Lung (tissue), 11 donors: ENCODE measurements at regions not wholly inside any gene's neighbourhood (a gene's known extent, or its start where the extent isn't known, plus 50 kb on each side); places are given as distances from the start of the nearest gene placed in this dataset.
A peak's percentile ranks its signal among the peaks of the same experiment; 100 is the strongest.

ENCODE experiments used
- ATAC-seq: fragments of 200-7000 bp; cut with Tn5 transposase; one replicate; pipeline ENCODE4 v1.9.1; 2020; ENCODE audit warnings: moderate number of reproducible peaks; ENCODE audit not compliant: insufficient read depth, low FRiP score
- DNase-seq, 3 donors: peaks; one replicate each; pipeline ENCODE4 v3.0.0-alpha.2; 2013 to 2017
- H3K27ac ChIP-seq, 2 donors: one replicate each; pipeline ENCODE4 v1.5.1; 2013; ENCODE audit warnings: mild to moderate bottlenecking in 2 of 2, moderate library complexity in 2 of 2, control low read depth in 1 of 2, inconsistent platforms in 1 of 2, low read depth in 1 of 2, low read length in 1 of 2
- H3K27me3 ChIP-seq, 3 donors: one replicate each; pipeline ENCODE4 v1.5.1; 2013; ENCODE audit warnings: low read length in 2 of 3; ENCODE audit not compliant: control insufficient read depth in 3 of 3, insufficient read depth in 3 of 3
- H3K36me3 ChIP-seq, 4 donors: one replicate each; pipeline ENCODE4 v1.5.1; 2013; ENCODE audit warnings: low read length in 4 of 4, mild to moderate bottlenecking in 1 of 4, moderate library complexity in 1 of 4; ENCODE audit not compliant: control insufficient read depth in 4 of 4, insufficient read depth in 4 of 4
- H3K4me1 ChIP-seq, 5 donors: one replicate each; pipeline ENCODE4 v1.5.1; 2013; ENCODE audit warnings: low read length in 5 of 5, mild to moderate bottlenecking in 2 of 5, moderate library complexity in 1 of 5; ENCODE audit not compliant: control insufficient read depth in 5 of 5, insufficient read depth in 5 of 5
- H3K4me3 ChIP-seq: one replicate; pipeline ENCODE4 v1.5.1; 2013; ENCODE audit warnings: mild to moderate bottlenecking, control low read depth, moderate library complexity
- H3K9ac ChIP-seq, 2 donors: one replicate each; pipeline ENCODE4 v1.5.1; 2013; ENCODE audit warnings: low read length in 2 of 2, control low read depth in 1 of 2; ENCODE audit not compliant: insufficient read depth in 1 of 2
- H3K9me3 ChIP-seq, 4 donors: one replicate each; pipeline ENCODE4 v1.5.1; 2013; ENCODE audit warnings: low read length in 3 of 4, mild to moderate bottlenecking in 1 of 4, moderate library complexity in 1 of 4; ENCODE audit not compliant: control insufficient read depth in 4 of 4, insufficient read depth in 3 of 4
- CTCF ChIP-seq: IDR thresholded peaks from 2 replicates; pipeline ENCODE4 v1.5.1; 2012; ENCODE audit warnings: mild to moderate bottlenecking; ENCODE audit errors: control extremely low read depth, extremely low read depth
- WGBS, 2 donors: extraction: QIAGEN DNeasy Blood & Tissue Kit; methylation state at CpG; one replicate each; pipeline ENCODE4 v1.1.7; 2013; 5-methylcytosine and 5-hydroxymethylcytosine counted together
- donor health status: control.
- donor health status: control.
- donor health status: Bipolar disorder and iron deficiency.
- donor health status: healthy.
- donor health status: DM: yes; HTN: yes; CAD: no.

- Histone ChIP-seq H3K4me1 (peaks cover 0 to 1% (median 0%) of the 10 kb centered on the region in 5 donors), H3K4me3 (no peak overlapping the region), H3K9ac (no peak overlapping the region), H3K27ac (no peak overlapping the region), H3K36me3 (no peaks in the 10 kb centered on the region), H3K9me3 (peaks cover 0 to 4% (median 1%) of the 10 kb centered on the region in 4 donors), H3K27me3 (no peaks in the 10 kb centered on the region)
- DNase-seq (no peak), ATAC-seq (no peak)
- no peak for TF ChIP-seq CTCF
Measured at GRCh38 chr21:26397545-26397944, 175.5 kb downstream of the CYYR1 start.

GRCh38 chr21:26394341-26394740, 178.7 kb downstream of the CYYR1 start:
- H3K4me3 ChIP-seq, result no peak overlapping the region
- no peak for DNase-seq
- no peak for ATAC-seq
- H3K27me3 ChIP-seq, result no peaks in the 10 kb centered on the region
- no peaks in the 10 kb centered on the region for H3K36me3 ChIP-seq
- 95 to 97% methylated on average over 7 of the region's 7 CpGs for WGBS, 2 donors
- peaks cover 0 to 1% (median 0%) of the 10 kb centered on the region in 5 donors for H3K4me1 ChIP-seq
- no peak overlapping the region for H3K9ac ChIP-seq
- H3K27ac ChIP-seq, result no peak overlapping the region
- no peak for TF ChIP-seq CTCF
- peaks cover 0 to 3% (median 0%) of the 10 kb centered on the region in 4 donors for H3K9me3 ChIP-seq

- H3K4me3 ChIP-seq, result no peak overlapping the region
- ATAC-seq (no peak), DNase-seq (no peak)
- no peak overlapping the region for H3K27ac ChIP-seq
- peaks cover 0 to 6% (median 0%) of the 10 kb centered on the region in 4 donors for H3K9me3 ChIP-seq
- H3K36me3 ChIP-seq, result no peaks in the 10 kb centered on the region
- WGBS, 2 donors, result 81 to 90% methylated on average over 2 of the region's 2 CpGs
- TF ChIP-seq CTCF, result no peak
- no peak overlapping the region for H3K9ac ChIP-seq
- peaks cover 0 to 1% (median 0%) of the 10 kb centered on the region in 5 donors for H3K4me1 ChIP-seq
- H3K27me3 ChIP-seq, result no peaks in the 10 kb centered on the region
Measured at GRCh38 chr21:26391166-26391565, 181.9 kb downstream of the CYYR1 start.

GRCh38 chr21:26389971-26390641, 183.0 kb downstream of the CYYR1 start:
- no peak for ATAC-seq

More at GRCh38 chr21:26389971-26390641, 183.0 kb downstream of the CYYR1 start:
- H3K9me3 ChIP-seq, result peaks cover 0 to 6% (median 0%) of the 10 kb centered on the region in 4 donors
- 46 to 47% methylated on average over 6 of the region's 6 CpGs for WGBS, 2 donors
- H3K27ac ChIP-seq, result no peak overlapping the region
- H3K36me3 ChIP-seq, result no peaks in the 10 kb centered on the region
- no peak overlapping the region for H3K4me3 ChIP-seq
- TF ChIP-seq CTCF, result no peak
- H3K27me3 ChIP-seq, result no peaks in the 10 kb centered on the region
- DNase-seq, result peak in 1 of 3 donors; percentile 16
- H3K9ac ChIP-seq, result no peak overlapping the region
- H3K4me1 ChIP-seq, result peaks cover 0 to 1% (median 0%) of the 10 kb centered on the region in 5 donors
